HL-60 (cell line): ENCODE measurements at regions not wholly inside any gene's neighbourhood (a gene's known extent, or its start where the extent isn't known, plus 50 kb on each side); places are given as distances from the start of the nearest gene placed in this dataset.

Experiments used
- CTCF ChIP-seq: IDR thresholded peaks from one replicate; pipeline ENCODE4 v1.5.1; 2011; ENCODE audit warnings: low read length, control low read depth, inconsistent platforms; ENCODE audit not compliant: insufficient read depth
- GABPA ChIP-seq: IDR thresholded peaks from 2 replicates; pipeline ENCODE4 v1.6.1; 2012; ENCODE audit warnings: low read depth
- REST ChIP-seq: IDR thresholded peaks from 2 replicates; pipeline ENCODE4 v1.6.1; 2012; ENCODE audit warnings: low read depth; ENCODE audit not compliant: insufficient replicate concordance
- SPI1 ChIP-seq: IDR thresholded peaks from 2 replicates; pipeline ENCODE4 v1.6.1; 2012; ENCODE audit warnings: low read depth, mild to moderate bottlenecking, borderline replicate concordance

- no peak for TF ChIP-seq CTCF
- TF ChIP-seq GABPA: no peak
- no peak for TF ChIP-seq REST
- no peak for TF ChIP-seq SPI1
Measured at GRCh38 chr6:142570221-142570671, 268.4 kb downstream of the ADGRG6 start.
